ACC112 (cell line): ENCODE measurements at regions not wholly inside any gene's neighbourhood (a gene's known extent, or its start where the extent isn't known, plus 50 kb on each side); places are given as distances from the start of the nearest gene placed in this dataset.

Experiments
- H2AFZ ChIP-seq: fragments of 200-600 bp; sonication (generic); one replicate; pipeline ENCODE4 v1.6.0; 2017; ENCODE audit warnings: antibody characterized with exemption, low read length; ENCODE audit not compliant: unreplicated experiment
- H3K27ac ChIP-seq: fragments of 200-600 bp; sonication (generic); 2 replicates; pipeline ENCODE4 v1.5.1; 2014; ENCODE audit warnings: low read depth, mild to moderate bottlenecking, antibody characterized with exemption, low read length, moderate library complexity
- H3K27me3 ChIP-seq: fragments of 200-600 bp; sonication (generic); 2 replicates; pipeline ENCODE4 v1.6.1; 2014; ENCODE audit warnings: mild to moderate bottlenecking, antibody characterized with exemption, low read length, moderate library complexity, mixed read lengths; ENCODE audit not compliant: insufficient read depth
- H3K36me3 ChIP-seq: fragments of 200-600 bp; sonication (generic); 2 replicates; pipeline ENCODE4 v1.6.1; 2016; ENCODE audit warnings: mild to moderate bottlenecking, antibody characterized with exemption, low read length, moderate library complexity, mixed read lengths; ENCODE audit not compliant: insufficient read depth
- H3K4me1 ChIP-seq: fragments of 200-600 bp; sonication (generic); one replicate; pipeline ENCODE4 v1.6.1; 2016; ENCODE audit warnings: low read length, mixed read lengths; ENCODE audit not compliant: insufficient read depth, unreplicated experiment, control insufficient read depth
- H3K4me3 ChIP-seq: fragments of 200-600 bp; sonication (generic); 2 replicates; pipeline ENCODE4 v1.5.1; 2014; ENCODE audit warnings: mild to moderate bottlenecking, low read depth, low read length
- H3K79me2 ChIP-seq: fragments of 200-600 bp; sonication (generic); one replicate; pipeline ENCODE4 v1.6.0; 2016; ENCODE audit warnings: low read length; ENCODE audit not compliant: control insufficient read depth, unreplicated experiment, insufficient read depth

GRCh38 chr13:90099847-90100246, 1247.6 kb upstream of the MIR17HG start:
- H3K79me2 ChIP-seq, result no peaks in the 10 kb centered on the region
- H3K4me3 ChIP-seq, result no peak overlapping the region
- H3K27me3 ChIP-seq, result no peaks in the 10 kb centered on the region
- no peaks in the 10 kb centered on the region for H3K36me3 ChIP-seq
- peaks cover under 1% of the 10 kb centered on the region for H3K4me1 ChIP-seq
- H2AFZ ChIP-seq, result no peak overlapping the region
- H3K27ac ChIP-seq, result no peak overlapping the region

DNA sequence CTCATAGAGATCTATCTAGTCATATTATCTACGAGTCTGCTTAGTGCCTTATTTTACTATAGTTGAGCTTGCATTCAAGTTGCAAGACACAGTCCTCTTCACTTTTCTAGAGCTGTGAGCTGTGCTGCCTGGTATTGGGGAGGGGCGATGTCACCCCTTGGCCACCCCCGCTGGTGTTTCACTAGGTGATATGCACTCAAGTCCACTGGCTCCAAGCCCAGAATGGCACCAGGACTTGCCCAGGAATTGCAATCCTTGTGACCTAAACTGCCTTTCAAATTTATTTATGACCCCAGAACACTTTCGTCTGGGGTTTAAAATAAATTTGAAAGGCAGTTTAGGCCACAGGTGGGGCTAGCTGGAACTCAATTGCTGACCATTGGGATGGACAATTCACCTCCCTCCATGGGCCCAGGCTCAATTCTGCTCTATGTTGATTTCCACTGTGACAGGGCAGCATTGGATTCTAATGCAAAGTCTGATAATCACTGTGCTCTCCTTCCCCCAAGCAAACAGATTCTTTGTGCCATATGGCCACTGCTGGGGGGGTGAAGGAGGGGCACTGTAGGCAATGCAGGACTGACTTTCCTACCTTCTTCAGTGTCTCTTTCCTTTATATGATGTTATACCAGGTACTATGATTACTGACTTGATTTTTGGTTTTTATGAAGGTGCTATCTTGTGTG, 1244.2 kb upstream of the MIR17HG start:
- no peaks in the 10 kb centered on the region for H3K36me3 ChIP-seq
- no peak overlapping the region for H3K4me3 ChIP-seq
- no peak overlapping the region for H3K27ac ChIP-seq
- peaks cover 14% of the 10 kb centered on the region for H3K4me1 ChIP-seq
- no peak overlapping the region for H2AFZ ChIP-seq
- H3K27me3 ChIP-seq, result no peaks in the 10 kb centered on the region
- H3K79me2 ChIP-seq, result no peaks in the 10 kb centered on the region

- Histone ChIP-seq H3K36me3 (no peaks in the 10 kb centered on the region), H3K4me3 (no peak overlapping the region), H3K4me1 (peaks cover 14% of the 10 kb centered on the region), H2AFZ (no peak overlapping the region), H3K27ac (no peak overlapping the region), H3K79me2 (no peaks in the 10 kb centered on the region), H3K27me3 (no peaks in the 10 kb centered on the region)
Measured at GRCh38 chr13:90104764-90105163, 1242.7 kb upstream of the MIR17HG start.

- H3K4me3 ChIP-seq, result no peak overlapping the region
- H3K27ac ChIP-seq, result peak overlapping the region; percentile 52
- no peaks in the 10 kb centered on the region for H3K36me3 ChIP-seq
- H2AFZ ChIP-seq, result no peak overlapping the region
- peaks cover 14% of the 10 kb centered on the region for H3K4me1 ChIP-seq
- no peaks in the 10 kb centered on the region for H3K79me2 ChIP-seq
- H3K27me3 ChIP-seq, result no peaks in the 10 kb centered on the region
Measured at GRCh38 chr13:90105276-90105675, 1242.2 kb upstream of the MIR17HG start.

DNA sequence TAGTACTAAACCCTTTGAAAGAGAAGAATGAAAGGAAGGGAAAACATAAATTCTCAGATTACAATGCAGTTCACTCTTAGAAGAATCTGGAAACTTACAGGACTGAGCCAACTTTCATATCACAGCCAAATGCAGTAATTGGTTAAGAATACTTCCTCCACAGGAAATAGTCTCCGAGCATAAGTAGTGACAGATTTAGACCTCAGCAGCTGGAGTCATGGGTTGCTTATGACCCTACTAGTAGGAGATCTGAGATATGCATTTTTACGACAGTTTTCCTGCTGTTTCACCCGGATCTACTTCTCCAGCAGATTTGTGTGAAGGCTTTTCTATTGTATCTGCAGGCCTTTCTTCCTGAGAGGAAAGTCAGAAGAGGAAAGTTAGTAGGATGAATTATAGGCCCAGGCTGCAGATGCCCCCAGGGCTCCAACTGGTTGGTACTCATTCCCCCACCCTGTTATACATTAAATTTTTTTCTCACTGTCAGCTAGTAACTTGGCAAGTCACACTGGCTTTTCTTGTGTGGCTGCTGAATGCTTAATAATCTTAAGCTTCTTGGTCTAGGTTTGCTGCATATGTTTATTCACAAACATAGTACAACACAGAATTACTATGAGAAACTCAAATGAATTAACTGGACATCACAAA, 1241.5 kb upstream of the MIR17HG start:
- no peaks in the 10 kb centered on the region for H3K36me3 ChIP-seq
- 0 out of 2 replicates have a peak overlapping the region, but pooled peaks have one; percentile 12 for H3K4me3 ChIP-seq
- no peaks in the 10 kb centered on the region for H3K27me3 ChIP-seq
- peaks cover 14% of the 10 kb centered on the region for H3K4me1 ChIP-seq
- peak overlapping the region; percentile 52 for H3K27ac ChIP-seq
- H2AFZ ChIP-seq, result peak overlapping the region; percentile 75
- no peaks in the 10 kb centered on the region for H3K79me2 ChIP-seq

DNA sequence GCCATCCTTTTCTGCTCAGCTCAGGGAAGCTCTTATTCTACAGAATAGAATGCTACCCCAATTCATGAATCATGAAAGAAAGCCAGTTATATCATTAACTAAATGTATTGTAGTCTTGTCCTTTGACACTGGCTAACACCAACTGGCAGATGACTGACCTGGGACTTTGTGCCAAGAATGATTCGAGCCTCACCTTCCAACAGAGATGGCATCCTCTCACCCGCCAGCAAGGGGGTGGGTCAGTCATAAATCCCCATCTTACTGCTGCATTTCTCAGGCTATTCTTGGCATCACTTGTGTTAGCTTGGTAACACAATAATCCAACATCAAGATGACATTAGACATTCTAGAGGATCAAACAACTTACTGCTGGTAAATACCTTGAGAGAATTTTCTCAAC, 1239.8 kb upstream of the MIR17HG start:
- no peak overlapping the region for H3K4me3 ChIP-seq

GRCh38 chr13:90108547-90108946, 1238.9 kb upstream of the MIR17HG start:
- Histone ChIP-seq H3K4me1 (peaks cover 14% of the 10 kb centered on the region), H3K4me3 (no peak overlapping the region), H3K27me3 (no peaks in the 10 kb centered on the region), H3K27ac (no peak overlapping the region), H3K36me3 (no peaks in the 10 kb centered on the region), H2AFZ (no peak overlapping the region), H3K79me2 (no peaks in the 10 kb centered on the region)

More for the DNA sequence above, 1239.8 kb upstream of the MIR17HG start:
- Histone ChIP-seq H3K36me3 (no peaks in the 10 kb centered on the region), H2AFZ (no peak overlapping the region), H3K79me2 (no peaks in the 10 kb centered on the region), H3K4me1 (peaks cover 14% of the 10 kb centered on the region), H3K27ac (no peak overlapping the region), H3K27me3 (no peaks in the 10 kb centered on the region)

- no peak overlapping the region for H2AFZ ChIP-seq
- H3K36me3 ChIP-seq, result no peaks in the 10 kb centered on the region
- no peaks in the 10 kb centered on the region for H3K79me2 ChIP-seq
- H3K27me3 ChIP-seq, result no peaks in the 10 kb centered on the region
- no peak overlapping the region for H3K27ac ChIP-seq
- no peaks in the 10 kb centered on the region for H3K4me1 ChIP-seq
- no peak overlapping the region for H3K4me3 ChIP-seq
Measured at GRCh38 chr13:90116121-90116520, 1231.4 kb upstream of the MIR17HG start.

DNA sequence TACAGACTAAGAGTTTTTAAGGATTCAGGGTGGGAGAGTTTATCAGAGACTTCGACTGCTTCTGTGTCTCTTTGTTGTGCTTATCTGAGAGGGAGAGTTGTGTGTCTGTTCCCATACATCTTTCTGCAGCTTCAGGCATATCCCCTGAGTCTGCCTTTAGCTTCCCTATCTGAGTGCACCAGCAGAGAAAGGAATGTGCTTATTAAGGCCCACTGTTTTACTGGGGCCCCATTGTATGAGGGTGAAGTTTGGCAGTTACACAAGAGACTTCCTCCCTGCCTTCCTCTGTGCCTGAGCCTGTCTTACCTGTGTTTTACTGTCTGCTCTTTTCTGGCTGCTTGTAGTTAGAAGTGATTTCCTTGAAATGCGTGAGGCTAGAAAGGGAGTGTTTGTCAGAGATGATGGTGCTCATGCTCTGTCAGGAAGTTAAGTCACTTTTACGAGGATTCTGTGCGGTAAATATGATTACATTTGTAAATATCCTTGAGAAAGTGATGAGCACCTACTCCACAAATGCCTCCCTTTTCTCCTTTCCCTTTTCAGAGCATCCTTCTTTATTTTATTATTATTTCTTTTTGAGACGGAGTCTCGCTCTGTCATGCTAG, 1228.9 kb upstream of the MIR17HG start:
- Histone ChIP-seq H3K27me3 (no peaks in the 10 kb centered on the region), H3K36me3 (no peaks in the 10 kb centered on the region), H3K79me2 (no peaks in the 10 kb centered on the region), H3K4me1 (no peaks in the 10 kb centered on the region), H2AFZ (no peak overlapping the region), H3K27ac (no peak overlapping the region), H3K4me3 (no peak overlapping the region)

- Histone ChIP-seq H3K4me1 (no peaks in the 10 kb centered on the region), H3K27ac (no peak overlapping the region), H3K79me2 (no peaks in the 10 kb centered on the region), H2AFZ (no peak overlapping the region), H3K36me3 (no peaks in the 10 kb centered on the region), H3K4me3 (no peak overlapping the region), H3K27me3 (no peaks in the 10 kb centered on the region)
Measured at GRCh38 chr13:90120026-90120425, 1227.5 kb upstream of the MIR17HG start.

- no peaks in the 10 kb centered on the region for H3K4me1 ChIP-seq
- no peak overlapping the region for H3K27ac ChIP-seq
- H3K36me3 ChIP-seq, result no peaks in the 10 kb centered on the region
- H3K27me3 ChIP-seq, result no peaks in the 10 kb centered on the region
- H3K79me2 ChIP-seq, result no peaks in the 10 kb centered on the region
- no peak overlapping the region for H3K4me3 ChIP-seq
- no peak overlapping the region for H2AFZ ChIP-seq
Measured at GRCh38 chr13:90121784-90122183, 1225.7 kb upstream of the MIR17HG start.
